Type B pancreatic cell (in vitro differentiated cells): ENCODE measurements at regions not wholly inside any gene's neighbourhood (a gene's known extent, or its start where the extent isn't known, plus 50 kb on each side); places are given as distances from the start of the nearest gene placed in this dataset.

Source experiments
- DNase-seq: peaks from one replicate; pipeline ENCODE4 v3.0.0; 2021; ENCODE audit warnings: mixed read lengths; ENCODE audit not compliant: unreplicated experiment; ENCODE audit errors: extremely low spot score
- H3K27ac Mint-ChIP-seq: 2 replicates; pipeline ENCODE4 v1.8.0; 2021; ENCODE audit warnings: mild to moderate bottlenecking, mixed read lengths
- H3K27me3 Mint-ChIP-seq: 2 replicates; pipeline ENCODE4 v1.8.0; 2021; ENCODE audit warnings: mixed read lengths
- H3K36me3 Mint-ChIP-seq: 2 replicates; pipeline ENCODE4 v1.8.0; 2021; ENCODE audit warnings: mixed read lengths
- H3K4me1 Mint-ChIP-seq: one replicate; pipeline ENCODE4 v1.8.0; 2021; ENCODE audit warnings: mixed read lengths; ENCODE audit not compliant: unreplicated experiment
- H3K4me3 Mint-ChIP-seq: 2 replicates; pipeline ENCODE4 v1.8.0; 2021; ENCODE audit warnings: mild to moderate bottlenecking, mixed read lengths
- H3K9me3 Mint-ChIP-seq: 2 replicates; pipeline ENCODE4 v1.8.0; 2021; ENCODE audit warnings: mixed read lengths
- CTCF ChIP-seq: fragments of 200-600 bp; sonication (generic); conservative IDR thresholded peaks from 2 replicates; pipeline ENCODE4 v1.5.0; 2021; ENCODE audit warnings: antibody characterized with exemption, mild to moderate bottlenecking

GRCh38 chr12:76234741-76235140 is 113.5 kb downstream of the BBS10 start:
- no peak for DNase-seq
- TF ChIP-seq CTCF = no peak
- Mint-ChIP-seq H3K4me1 (peaks cover 10% of the 10 kb centered on the region), H3K9me3 (no peaks in the 10 kb centered on the region), H3K27me3 (no peaks in the 10 kb centered on the region), H3K4me3 (no peak overlapping the region), H3K27ac (no peak overlapping the region), H3K36me3 (no peaks in the 10 kb centered on the region)

- no peaks in the 10 kb centered on the region for H3K36me3 Mint-ChIP-seq
- H3K27me3 Mint-ChIP-seq = no peaks in the 10 kb centered on the region
- no peak for DNase-seq
- peaks cover 5% of the 10 kb centered on the region for H3K4me1 Mint-ChIP-seq
- no peak overlapping the region for H3K27ac Mint-ChIP-seq
- no peaks in the 10 kb centered on the region for H3K9me3 Mint-ChIP-seq
- no peak for TF ChIP-seq CTCF
- no peak overlapping the region for H3K4me3 Mint-ChIP-seq
Observed at GRCh38 chr12:76232013-76232412, 116.2 kb downstream of the BBS10 start.

GRCh38 chr12:76226956-76227355 is 121.3 kb downstream of the BBS10 start:
- Mint-ChIP-seq H3K27me3 (no peaks in the 10 kb centered on the region), H3K4me3 (no peak overlapping the region), H3K9me3 (no peaks in the 10 kb centered on the region), H3K4me1 (no peaks in the 10 kb centered on the region), H3K36me3 (no peaks in the 10 kb centered on the region), H3K27ac (no peak overlapping the region)
- DNase-seq = no peak
- no peak for TF ChIP-seq CTCF

DNA sequence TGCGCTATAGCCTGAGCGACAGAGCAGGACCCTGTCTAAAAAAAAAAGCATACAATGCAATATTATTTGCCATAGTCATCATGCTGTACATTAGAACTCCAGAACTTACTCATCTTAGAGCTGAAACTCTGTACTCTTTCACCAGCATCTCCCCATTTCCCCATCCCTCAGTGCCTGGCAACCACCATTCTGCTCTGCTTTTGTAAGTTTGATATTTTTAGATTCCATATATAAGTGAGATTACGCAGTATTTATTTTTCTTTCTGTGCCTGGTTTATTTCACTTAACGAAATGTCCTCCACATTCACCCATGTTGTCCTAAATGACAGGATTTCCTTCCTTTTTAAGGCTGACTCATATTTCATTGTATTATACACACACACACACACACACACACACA is 121.8 kb downstream of the BBS10 start:
- no peaks in the 10 kb centered on the region for H3K27me3 Mint-ChIP-seq
- no peaks in the 10 kb centered on the region for H3K9me3 Mint-ChIP-seq
- H3K4me1 Mint-ChIP-seq = no peaks in the 10 kb centered on the region
- no peak for DNase-seq
- H3K27ac Mint-ChIP-seq = no peak overlapping the region
- no peaks in the 10 kb centered on the region for H3K36me3 Mint-ChIP-seq
- no peak for TF ChIP-seq CTCF
- H3K4me3 Mint-ChIP-seq = no peak overlapping the region

- Mint-ChIP-seq H3K4me3 (no peak overlapping the region), H3K27me3 (no peaks in the 10 kb centered on the region), H3K4me1 (peaks cover 7% of the 10 kb centered on the region), H3K36me3 (no peaks in the 10 kb centered on the region), H3K27ac (no peak overlapping the region), H3K9me3 (no peaks in the 10 kb centered on the region)
- TF ChIP-seq CTCF = no peak
- no peak for DNase-seq
Observed at GRCh38 chr12:76223869-76224268, 124.3 kb downstream of the BBS10 start.

GRCh38 chr12:76220980-76221379 is 127.2 kb downstream of the BBS10 start:
- no peaks in the 10 kb centered on the region for H3K27me3 Mint-ChIP-seq
- no peaks in the 10 kb centered on the region for H3K9me3 Mint-ChIP-seq
- no peak overlapping the region for H3K27ac Mint-ChIP-seq
- no peaks in the 10 kb centered on the region for H3K36me3 Mint-ChIP-seq
- no peak overlapping the region for H3K4me3 Mint-ChIP-seq
- no peak for DNase-seq
- TF ChIP-seq CTCF = no peak
- H3K4me1 Mint-ChIP-seq = peaks cover 7% of the 10 kb centered on the region
